GM19035 (cell line): ENCODE measurements at regions not wholly inside any gene's neighbourhood (a gene's known extent, or its start where the extent isn't known, plus 50 kb on each side); places are given as distances from the start of the nearest gene placed in this dataset.

Experiments
- ATAC-seq: cut with Tn5 transposase; IDR thresholded peaks from one replicate; pipeline ENCODE4 v1.9.1; 2021; ENCODE audit not compliant: unreplicated experiment

DNA sequence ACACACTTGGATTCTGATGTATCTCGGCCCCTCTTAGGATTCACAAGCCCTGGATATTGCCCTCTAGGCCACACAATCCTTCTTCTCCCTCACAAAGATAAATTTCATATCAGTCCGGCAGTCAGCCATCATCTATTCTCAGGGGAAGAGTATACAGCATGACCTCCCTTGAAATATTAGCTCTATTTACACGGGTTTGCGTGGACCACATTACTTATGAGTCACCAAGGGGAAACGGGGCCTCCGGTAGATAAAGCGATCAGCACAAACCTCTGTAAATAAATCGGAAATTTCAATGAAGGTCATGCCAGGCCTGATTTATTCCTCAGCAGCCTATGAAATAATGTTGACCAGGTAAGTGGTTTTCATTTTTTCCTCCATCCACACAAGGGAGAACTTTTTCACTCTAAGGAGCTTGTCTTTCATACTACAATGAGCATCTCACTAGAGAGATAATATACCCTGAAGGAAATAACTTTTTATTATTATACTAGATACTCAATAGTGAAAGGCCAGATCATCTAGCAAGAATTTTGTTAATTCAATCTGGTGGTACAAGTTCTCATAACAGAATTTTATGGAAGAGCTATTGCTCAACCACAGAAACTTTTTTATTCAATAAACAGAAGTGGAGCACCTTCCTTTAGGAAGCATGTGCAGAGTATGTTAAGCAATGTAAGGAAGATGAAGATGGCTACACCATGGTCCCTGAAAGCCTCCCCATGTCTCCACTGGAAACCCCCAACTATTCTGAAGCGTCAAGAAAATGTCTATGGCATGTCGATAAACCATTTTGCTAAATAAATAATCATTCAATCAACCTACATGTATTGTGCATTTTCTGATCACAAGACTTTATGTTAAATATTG lies 125.2 kb upstream of the PIK3C3 start:
- no peak for ATAC-seq

DNA sequence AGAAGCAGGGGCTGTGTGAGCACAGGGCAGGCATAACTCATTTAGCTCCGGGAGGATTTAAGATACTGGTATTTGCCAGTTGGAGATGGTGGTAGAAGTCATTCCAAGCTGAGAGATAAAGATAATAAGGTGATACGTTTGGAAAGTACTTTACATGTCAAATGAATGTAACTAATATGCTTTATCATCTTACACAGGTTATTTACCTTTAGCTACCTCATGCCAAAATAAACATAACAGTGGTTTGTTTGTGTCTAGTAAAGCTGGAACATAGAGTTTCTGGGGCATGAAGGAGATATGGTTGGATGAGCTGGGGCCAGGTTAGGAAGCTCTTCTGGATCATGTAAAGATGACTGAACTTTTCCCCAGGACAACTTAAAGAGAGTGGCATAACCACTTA lies 126.9 kb upstream of the PIK3C3 start:
- no peak for ATAC-seq

GRCh38 chr18:41820784-41821183 lies 134.2 kb upstream of the PIK3C3 start:
- ATAC-seq, result no peak

- no peak for ATAC-seq
These were observed 136.4 kb upstream of the PIK3C3 start for GRCh38 chr18:41818381-41819355.

- no peak for ATAC-seq
These were observed 140.4 kb upstream of the PIK3C3 start for GRCh38 chr18:41814651-41815050.

- no peak for ATAC-seq
These were observed 145.4 kb upstream of the PIK3C3 start for GRCh38 chr18:41809652-41810051.

DNA sequence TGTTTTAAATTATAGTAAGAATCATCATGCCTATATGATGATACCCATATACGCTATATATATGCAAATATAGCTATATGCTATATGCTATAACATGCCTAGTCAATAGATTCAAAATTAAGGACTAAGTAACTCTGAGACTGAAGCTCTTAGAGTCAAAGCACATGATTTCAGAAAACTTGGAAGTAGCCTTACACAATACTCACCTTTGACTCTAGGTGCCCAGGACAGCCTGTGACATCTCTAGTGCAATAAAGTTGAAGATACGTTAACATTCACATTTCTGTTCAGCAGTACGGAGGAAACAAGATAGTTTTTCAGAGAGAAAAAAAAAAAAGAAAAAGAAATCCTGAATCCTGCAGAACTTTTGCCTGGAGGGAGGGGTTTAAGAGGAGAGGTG lies 149.7 kb upstream of the PIK3C3 start:
- ATAC-seq, result no peak

GRCh38 chr18:41798879-41799278 lies 156.2 kb upstream of the PIK3C3 start:
- ATAC-seq, result no peak

DNA sequence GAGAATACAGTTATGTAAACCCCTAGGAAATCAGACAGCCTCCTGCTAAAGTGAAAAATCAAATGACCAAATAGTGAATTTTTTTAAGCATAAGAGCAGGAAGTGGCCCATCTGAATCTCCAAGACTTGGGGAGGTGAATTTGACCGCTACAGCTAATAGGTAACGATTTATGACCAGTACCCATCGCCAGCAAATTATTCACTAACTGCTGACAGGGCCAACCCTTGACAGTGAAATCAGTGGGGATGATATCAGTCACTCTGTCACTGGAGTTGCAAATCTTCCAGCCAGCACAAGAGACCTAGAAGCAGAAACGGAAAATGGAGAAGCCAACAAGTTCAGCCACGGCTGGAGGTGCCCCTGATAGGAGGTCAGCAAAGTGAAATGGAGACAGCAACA lies 164.3 kb upstream of the PIK3C3 start:
- no peak for ATAC-seq

GRCh38 chr18:41789001-41789400 lies 166.0 kb upstream of the PIK3C3 start:
- no peak for ATAC-seq

DNA sequence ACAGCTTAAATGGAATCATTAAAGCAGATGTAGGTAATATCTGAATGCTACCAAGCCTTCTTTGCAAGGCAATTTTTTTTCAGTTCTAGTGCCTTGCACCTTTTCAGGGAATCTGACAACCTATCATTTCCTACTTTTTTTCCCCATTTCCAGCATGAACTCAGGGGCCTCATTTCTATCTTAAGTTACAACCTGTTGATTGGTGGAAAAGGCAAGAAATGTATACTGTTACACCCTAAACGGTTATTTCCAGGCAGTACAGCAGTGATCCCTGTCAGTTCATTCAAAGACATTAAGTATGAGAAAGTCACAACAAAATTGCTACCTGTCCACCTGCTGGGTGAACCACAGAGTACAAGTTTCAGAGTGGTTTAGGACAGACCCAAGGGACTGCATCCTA lies 171.2 kb upstream of the PIK3C3 start:
- no peak for ATAC-seq

- no peak for ATAC-seq
These were observed 171.8 kb upstream of the PIK3C3 start for GRCh38 chr18:41783065-41783818.

DNA sequence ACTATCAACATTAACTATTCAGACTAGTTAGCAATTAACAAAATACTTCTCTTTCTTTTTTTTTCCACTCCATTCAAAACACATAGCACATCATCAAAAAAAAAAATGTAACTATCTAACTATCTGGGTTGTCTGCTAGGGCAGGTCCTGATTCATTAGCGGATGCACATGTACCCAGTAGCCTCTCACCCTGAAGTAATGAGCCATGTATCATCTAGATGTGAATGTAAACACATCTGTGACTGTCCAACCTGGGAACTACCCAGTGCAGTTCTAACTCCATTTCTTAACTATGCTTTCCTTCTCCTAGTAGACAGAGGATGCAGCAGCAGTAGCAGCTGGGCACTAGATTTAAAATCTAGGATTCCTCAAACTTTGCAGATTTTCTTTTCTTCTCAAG lies 183.1 kb upstream of the PIK3C3 start:
- ATAC-seq, result no peak

GRCh38 chr18:41769265-41769664 lies 185.8 kb upstream of the PIK3C3 start:
- ATAC-seq, result no peak

- ATAC-seq, result no peak
These were observed 186.6 kb upstream of the PIK3C3 start for GRCh38 chr18:41768467-41768866.

- ATAC-seq, result no peak
These were observed 187.1 kb upstream of the PIK3C3 start for GRCh38 chr18:41767960-41768359.

DNA sequence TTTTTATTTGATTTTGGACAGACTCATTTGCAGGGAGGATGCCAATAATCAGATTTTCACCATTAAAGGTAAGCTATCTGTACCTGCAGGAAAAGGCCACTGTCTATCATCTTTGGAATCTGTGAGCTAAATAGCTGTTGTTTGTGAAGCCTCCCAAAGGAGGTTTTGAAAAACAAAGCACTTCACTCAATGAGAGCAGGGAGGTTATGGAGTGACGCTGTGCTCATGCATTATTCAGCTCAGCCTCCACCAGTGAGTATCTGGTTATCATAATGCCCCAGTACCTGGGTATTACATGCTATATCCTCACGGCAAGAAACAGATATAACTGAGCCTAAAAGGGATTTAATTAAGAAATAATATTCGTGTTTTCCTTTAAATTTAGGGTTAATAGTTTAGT lies 189.6 kb upstream of the PIK3C3 start:
- ATAC-seq, result no peak

GRCh38 chr18:41763361-41763760 lies 191.7 kb upstream of the PIK3C3 start:
- no peak for ATAC-seq

DNA sequence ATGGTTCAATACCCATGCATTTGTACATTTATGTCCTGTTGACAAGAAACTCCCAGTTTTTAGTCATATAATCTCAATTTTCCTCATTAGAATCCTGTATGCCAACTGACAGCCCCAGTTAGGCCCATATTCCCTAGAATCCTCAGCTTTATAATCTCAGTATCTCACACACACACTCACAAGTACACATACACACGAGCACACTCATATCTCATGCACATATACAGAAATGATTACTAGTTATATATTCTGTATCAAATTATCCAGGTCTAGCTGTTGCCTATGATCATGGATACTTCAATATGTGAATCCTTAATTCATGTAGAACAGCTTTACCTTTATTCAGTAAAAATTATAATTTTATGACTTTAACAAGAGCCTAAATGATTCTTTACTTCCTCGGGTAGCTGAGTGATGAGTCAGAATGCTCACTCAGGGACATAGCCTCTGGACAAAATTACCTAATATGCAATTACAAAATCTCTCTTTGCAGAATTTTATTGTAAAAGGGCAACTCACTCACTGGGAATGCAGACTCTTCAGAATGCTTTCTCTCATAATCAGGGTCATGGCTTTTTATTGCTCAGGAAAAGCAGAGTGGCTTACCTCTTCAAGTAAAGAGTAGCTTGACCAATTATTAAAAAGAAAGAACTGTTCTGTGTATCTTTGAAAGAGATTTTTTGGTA lies 193.6 kb upstream of the PIK3C3 start:
- ATAC-seq, result no peak

GRCh38 chr18:41758534-41758933 lies 196.5 kb upstream of the PIK3C3 start:
- ATAC-seq, result no peak

- no peak for ATAC-seq
These were observed 198.9 kb upstream of the PIK3C3 start for GRCh38 chr18:41756141-41756540.
